A673 (cell line): ENCODE measurements at regions not wholly inside any gene's neighbourhood (a gene's known extent, or its start where the extent isn't known, plus 50 kb on each side); places are given as distances from the start of the nearest gene placed in this dataset.

Experiments
- BruUV-seq: library from RNA; stranded (reverse); fragments of 400-500 nt; replicated peaks from 2 replicates; lab custom pipeline; 2021; lab: Mats Ljungman, UMichigan
- CTCF ChIA-PET: fragments of 300-600 bp; sonication (Branson Sonifier 250); formaldehyde crosslinking; loops from one replicate; lab custom pipeline; 2022; ENCODE audit warnings: antibody characterized with exemption; lab: Charles Lee
- POLR2A ChIA-PET: fragments of 300-600 bp; sonication (Branson Sonifier 250); formaldehyde crosslinking; loops from one replicate; lab custom pipeline; 2022; ENCODE audit warnings: antibody characterized with exemption; ENCODE audit not compliant: low non-redundant PET; lab: Charles Lee
- DNase-seq: peaks from one replicate; pipeline ENCODE4 v3.0.0-alpha.2; 2015; ENCODE audit warnings: low spot score
- H3K27ac ChIP-seq: fragments of 200-600 bp; sonication (generic); 2 replicates; pipeline ENCODE4 v1.5.1; 2016; ENCODE audit warnings: mixed run types, low read depth, mild to moderate bottlenecking, mixed read lengths, antibody characterized with exemption, low read length; ENCODE audit not compliant: poor library complexity, severe bottlenecking
- H3K27me3 ChIP-seq: fragments of 200-600 bp; sonication (generic); replicated peaks from 2 replicates; pipeline ENCODE4 v1.6.1; 2017; ENCODE audit warnings: mixed run types, low read depth, mild to moderate bottlenecking, mixed read lengths, antibody characterized with exemption, low read length; ENCODE audit not compliant: insufficient read depth, poor library complexity
- H3K36me3 ChIP-seq: fragments of 200-600 bp; sonication (generic); 2 replicates; pipeline ENCODE4 v1.6.1; 2016; ENCODE audit warnings: mixed run types, mild to moderate bottlenecking, mixed read lengths, antibody characterized with exemption, low read length; ENCODE audit not compliant: insufficient read depth, poor library complexity, severe bottlenecking
- H3K4me1 ChIP-seq: fragments of 200-600 bp; sonication (generic); 2 replicates; pipeline ENCODE4 v1.6.1; 2017; ENCODE audit warnings: mixed run types, mild to moderate bottlenecking, mixed read lengths, antibody characterized with exemption, low read length; ENCODE audit not compliant: insufficient read depth, poor library complexity, severe bottlenecking
- H3K4me3 ChIP-seq: fragments of 200-600 bp; sonication (generic); 2 replicates; pipeline ENCODE4 v1.5.1; 2016; ENCODE audit warnings: low read depth, mixed run types, mild to moderate bottlenecking, mixed read lengths, low read length; ENCODE audit not compliant: poor library complexity, severe bottlenecking
- H3K9me3 ChIP-seq: fragments of 200-600 bp; sonication (generic); 2 replicates; pipeline ENCODE4 v1.6.1; 2016; ENCODE audit warnings: mixed run types, low read depth, mild to moderate bottlenecking, mixed read lengths, antibody characterized with exemption, low read length; ENCODE audit not compliant: poor library complexity, severe bottlenecking
- EZH2 ChIP-seq: fragments of 200-600 bp; sonication (generic); IDR thresholded peaks from 2 replicates; pipeline ENCODE4 v1.6.1; 2017; ENCODE audit warnings: borderline replicate concordance, low read depth, mild to moderate bottlenecking, mixed read lengths, antibody characterized with exemption, low read length; ENCODE audit not compliant: poor library complexity, severe bottlenecking
- intact Hi-C: fragments of 100-400 bp; cut with micrococcal nuclease; formaldehyde crosslinking; loops from one replicate; pipeline ENCODE4 v1.10.0; 2022; ENCODE audit not compliant: unreplicated experiment
- TF ChIP-seq, protein P1 (sequence below): fragments of 300-800, 200-600 bp; sonication (generic); conservative IDR thresholded peaks from 2 replicates; pipeline ENCODE4 v1.5.1; 2017; ENCODE audit warnings: low read depth, mild to moderate bottlenecking, antibody characterized with exemption, low read length, moderate library complexity, mixed read lengths

- ChIA-PET POLR2A (no interaction called here), CTCF (interaction anchor here (0.7 kb wide), 1 partner anchor 1567 kb away, joined by 3 read pairs; no protein-coding TSS in a partner anchor)
- TF ChIP-seq EZH2 = no peak
- TF ChIP-seq, protein P1, sequence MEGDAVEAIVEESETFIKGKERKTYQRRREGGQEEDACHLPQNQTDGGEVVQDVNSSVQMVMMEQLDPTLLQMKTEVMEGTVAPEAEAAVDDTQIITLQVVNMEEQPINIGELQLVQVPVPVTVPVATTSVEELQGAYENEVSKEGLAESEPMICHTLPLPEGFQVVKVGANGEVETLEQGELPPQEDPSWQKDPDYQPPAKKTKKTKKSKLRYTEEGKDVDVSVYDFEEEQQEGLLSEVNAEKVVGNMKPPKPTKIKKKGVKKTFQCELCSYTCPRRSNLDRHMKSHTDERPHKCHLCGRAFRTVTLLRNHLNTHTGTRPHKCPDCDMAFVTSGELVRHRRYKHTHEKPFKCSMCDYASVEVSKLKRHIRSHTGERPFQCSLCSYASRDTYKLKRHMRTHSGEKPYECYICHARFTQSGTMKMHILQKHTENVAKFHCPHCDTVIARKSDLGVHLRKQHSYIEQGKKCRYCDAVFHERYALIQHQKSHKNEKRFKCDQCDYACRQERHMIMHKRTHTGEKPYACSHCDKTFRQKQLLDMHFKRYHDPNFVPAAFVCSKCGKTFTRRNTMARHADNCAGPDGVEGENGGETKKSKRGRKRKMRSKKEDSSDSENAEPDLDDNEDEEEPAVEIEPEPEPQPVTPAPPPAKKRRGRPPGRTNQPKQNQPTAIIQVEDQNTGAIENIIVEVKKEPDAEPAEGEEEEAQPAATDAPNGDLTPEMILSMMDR = no peak
- Histone ChIP-seq H3K4me3 (no peak overlapping the region), H3K36me3 (no peaks in the 10 kb centered on the region), H3K27me3 (no peaks in the 10 kb centered on the region), H3K27ac (no peak overlapping the region), H3K9me3 (no peaks in the 10 kb centered on the region), H3K4me1 (peaks cover 10% of the 10 kb centered on the region)
- intact Hi-C loops = no loop called here
- BruUV-seq = no TSS peak
- no peak for DNase-seq
Observed at GRCh38 chr5:67318746-67319145, 122.1 kb upstream of the CD180 start.

DNA sequence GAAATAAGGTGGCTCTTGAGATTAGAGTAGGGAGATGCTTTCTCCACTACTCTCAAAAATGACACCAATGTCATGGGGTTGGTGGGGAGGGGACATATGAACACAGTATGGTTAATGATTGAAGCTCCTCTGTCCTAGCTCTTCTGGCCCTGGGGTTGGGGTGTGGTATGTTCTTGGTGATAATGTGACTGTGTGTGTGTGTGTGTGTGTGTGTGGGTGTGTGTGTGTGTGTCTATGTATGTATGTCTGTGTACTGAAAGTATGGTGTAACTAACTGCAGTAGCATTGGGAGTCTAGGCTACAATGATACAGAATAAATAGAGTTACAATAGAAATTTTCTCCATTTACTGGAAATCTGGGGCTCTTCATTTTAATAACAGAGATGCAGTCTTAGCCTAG, 121.0 kb upstream of the CD180 start:
- Histone ChIP-seq H3K36me3 (no peaks in the 10 kb centered on the region), H3K27me3 (no peaks in the 10 kb centered on the region), H3K27ac (no peak overlapping the region), H3K4me3 (no peak overlapping the region), H3K9me3 (no peaks in the 10 kb centered on the region), H3K4me1 (peaks cover 10% of the 10 kb centered on the region)
- POLR2A ChIA-PET = no interaction called here
- intact Hi-C loops = no loop called here
- no TSS peak for BruUV-seq
- CTCF ChIA-PET = no interaction called here
- TF ChIP-seq, protein P1 = no peak
- no peak for TF ChIP-seq EZH2
- DNase-seq = no peak

DNA sequence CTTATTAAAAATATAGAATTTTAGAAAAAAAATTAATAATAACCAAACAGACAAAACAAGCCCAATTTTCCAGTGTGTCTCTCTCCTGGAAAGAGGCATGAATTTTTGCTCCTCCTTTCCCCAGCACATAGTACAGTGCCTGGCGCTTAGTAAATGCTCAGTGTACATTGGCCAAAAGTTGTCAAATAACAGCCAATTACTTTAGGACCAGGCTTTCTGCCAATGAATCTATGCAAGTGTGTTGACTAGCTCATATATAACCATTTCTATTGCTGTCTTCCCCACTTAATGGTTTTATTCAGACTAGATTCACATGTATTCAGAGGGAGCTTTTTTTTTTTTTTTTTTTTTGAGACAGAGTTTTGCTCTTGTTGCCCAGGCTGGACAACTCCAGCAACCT, 120.1 kb upstream of the CD180 start:
- no peak for DNase-seq
- POLR2A ChIA-PET = no interaction called here
- Histone ChIP-seq H3K27me3 (no peaks in the 10 kb centered on the region), H3K36me3 (no peaks in the 10 kb centered on the region), H3K27ac (no peak overlapping the region), H3K4me3 (no peak overlapping the region), H3K9me3 (no peaks in the 10 kb centered on the region), H3K4me1 (peaks cover 10% of the 10 kb centered on the region)
- TF ChIP-seq, protein P1 = no peak
- no peak for TF ChIP-seq EZH2
- intact Hi-C loops = no loop called here
- CTCF ChIA-PET = no interaction called here
- no TSS peak for BruUV-seq
